Breast epithelium (tissue), 4 donors: ENCODE measurements at regions not wholly inside any gene's neighbourhood (a gene's known extent, or its start where the extent isn't known, plus 50 kb on each side); places are given as distances from the start of the nearest gene placed in this dataset.

Source experiments
- DNase-seq, 2 donors: peaks; one replicate each; pipeline ENCODE4 v3.0.0-alpha.2; 2019; ENCODE audit warnings: low spot score in 2 of 2
- H3K27ac ChIP-seq, 2 donors: fragments of 200-600 bp; sonication (generic) in 1 of 2; one replicate each; pipeline ENCODE4 v1.5.1; 2016 to 2019; ENCODE audit warnings: mild to moderate bottlenecking in 1 of 2
- H3K27me3 ChIP-seq, 2 donors: fragments of 200-600 bp; sonication (generic) in 1 of 2; one replicate each; pipeline versions ENCODE4 v1.5.1 to v1.6.0; 2017 to 2019; ENCODE audit warnings: control low read depth in 1 of 2, mild to moderate bottlenecking in 1 of 2
- H3K36me3 ChIP-seq: fragments of 200-600 bp; one replicate; pipeline ENCODE4 v1.5.1; 2019
- H3K4me1 ChIP-seq, 2 donors: fragments of 200-600 bp; sonication (generic); one replicate each; pipeline ENCODE4 v1.5.1; 2016 to 2019; ENCODE audit warnings: control low read depth in 1 of 2
- H3K4me3 ChIP-seq, 3 donors: fragments of 200-600 bp; sonication (generic); 1 replicate in 2 of 3; 2 replicates in 1 of 3; pipeline ENCODE4 v1.5.1; 2016 to 2019; ENCODE audit warnings: mild to moderate bottlenecking in 3 of 3, moderate library complexity in 2 of 3
- H3K9me3 ChIP-seq, 2 donors: fragments of 200-600 bp; sonication (generic) in 1 of 2; one replicate each; pipeline ENCODE4 v1.5.1; 2016 to 2019; ENCODE audit warnings: control low read depth in 1 of 2
- POLR2A ChIP-seq: fragments of 450-650 bp; IDR thresholded peaks from one replicate; pipeline ENCODE4 v1.6.1; 2016; ENCODE audit warnings: antibody characterized with exemption, mild to moderate bottlenecking, moderate library complexity
- POLR2AphosphoS5 ChIP-seq, 3 donors: sonication (generic); formaldehyde crosslinking; IDR thresholded peaks; one replicate each; pipeline ENCODE4 v1.6.1; 2017; ENCODE audit warnings: antibody characterized with exemption in 3 of 3
- intact Hi-C: fragments of 100-400 bp; cut with DNase I; formaldehyde crosslinking; loops from one replicate; pipeline ENCODE4 v1.15.1; 2023; ENCODE audit warnings: low total_unique reads
- TF ChIP-seq, protein P1 (sequence below), 3 donors: fragments of 450-650 bp; IDR thresholded peaks; one replicate each; pipeline ENCODE4 v1.5.1; 2016 to 2017; ENCODE audit warnings: antibody characterized with exemption in 3 of 3, mild to moderate bottlenecking in 3 of 3, moderate library complexity in 3 of 3

DNA sequence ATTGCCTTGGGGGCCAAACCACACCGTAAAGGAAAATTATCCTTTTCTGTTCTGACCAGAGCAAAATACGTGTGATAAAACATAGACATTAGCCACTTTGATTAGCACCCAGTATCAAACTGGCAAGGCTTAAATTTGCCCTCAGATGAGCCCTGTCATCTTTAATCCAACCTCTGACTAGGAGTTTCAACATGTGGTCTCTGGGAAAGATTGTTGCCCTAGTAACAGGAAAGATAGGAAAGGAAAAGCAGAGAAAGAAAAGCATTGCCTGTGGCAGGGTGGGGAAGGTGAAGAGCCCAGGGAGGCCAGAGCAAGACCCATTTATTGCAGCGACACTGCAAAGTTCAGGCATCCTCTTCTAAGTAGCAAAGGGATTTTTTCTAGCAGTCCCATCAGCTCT lies 181.5 kb upstream of the SCN7A start:
- H3K9me3 ChIP-seq: no peaks in the 10 kb centered on the region
- DNase-seq: no peak
- intact Hi-C loops: no loop called here
- H3K27me3 ChIP-seq: no peaks in the 10 kb centered on the region
- H3K4me3 ChIP-seq: no peak overlapping the region
- no peak overlapping the region for H3K27ac ChIP-seq
- H3K4me1 ChIP-seq: no peaks in the 10 kb centered on the region
- TF ChIP-seq POLR2AphosphoS5 (IDR thresholded peaks at IDR 0.05): no peak
- TF ChIP-seq, protein P1, sequence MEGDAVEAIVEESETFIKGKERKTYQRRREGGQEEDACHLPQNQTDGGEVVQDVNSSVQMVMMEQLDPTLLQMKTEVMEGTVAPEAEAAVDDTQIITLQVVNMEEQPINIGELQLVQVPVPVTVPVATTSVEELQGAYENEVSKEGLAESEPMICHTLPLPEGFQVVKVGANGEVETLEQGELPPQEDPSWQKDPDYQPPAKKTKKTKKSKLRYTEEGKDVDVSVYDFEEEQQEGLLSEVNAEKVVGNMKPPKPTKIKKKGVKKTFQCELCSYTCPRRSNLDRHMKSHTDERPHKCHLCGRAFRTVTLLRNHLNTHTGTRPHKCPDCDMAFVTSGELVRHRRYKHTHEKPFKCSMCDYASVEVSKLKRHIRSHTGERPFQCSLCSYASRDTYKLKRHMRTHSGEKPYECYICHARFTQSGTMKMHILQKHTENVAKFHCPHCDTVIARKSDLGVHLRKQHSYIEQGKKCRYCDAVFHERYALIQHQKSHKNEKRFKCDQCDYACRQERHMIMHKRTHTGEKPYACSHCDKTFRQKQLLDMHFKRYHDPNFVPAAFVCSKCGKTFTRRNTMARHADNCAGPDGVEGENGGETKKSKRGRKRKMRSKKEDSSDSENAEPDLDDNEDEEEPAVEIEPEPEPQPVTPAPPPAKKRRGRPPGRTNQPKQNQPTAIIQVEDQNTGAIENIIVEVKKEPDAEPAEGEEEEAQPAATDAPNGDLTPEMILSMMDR (IDR thresholded peaks at IDR 0.05): no peak
- no peak for TF ChIP-seq POLR2A
- no peaks in the 10 kb centered on the region for H3K36me3 ChIP-seq

- TF ChIP-seq POLR2A: no peak
- no peak for TF ChIP-seq POLR2AphosphoS5 (IDR thresholded peaks at IDR 0.05)
- TF ChIP-seq, protein P1 (IDR thresholded peaks at IDR 0.05): no peak
- Histone ChIP-seq H3K27me3 (no peaks in the 10 kb centered on the region), H3K36me3 (no peaks in the 10 kb centered on the region), H3K27ac (no peak overlapping the region), H3K9me3 (no peaks in the 10 kb centered on the region), H3K4me3 (no peak overlapping the region), H3K4me1 (no peaks in the 10 kb centered on the region)
- DNase-seq: no peak
- intact Hi-C loops: no loop called here
Observed at GRCh38 chr2:166673986-166674385, 179.9 kb upstream of the SCN7A start.

GRCh38 chr2:166671801-166672200 lies 177.8 kb upstream of the SCN7A start:
- intact Hi-C loops: no loop called here
- TF ChIP-seq POLR2AphosphoS5 (IDR thresholded peaks at IDR 0.05) (no peak), POLR2A (no peak)
- TF ChIP-seq, protein P1 (IDR thresholded peaks at IDR 0.05): no peak
- no peak for DNase-seq

DNA sequence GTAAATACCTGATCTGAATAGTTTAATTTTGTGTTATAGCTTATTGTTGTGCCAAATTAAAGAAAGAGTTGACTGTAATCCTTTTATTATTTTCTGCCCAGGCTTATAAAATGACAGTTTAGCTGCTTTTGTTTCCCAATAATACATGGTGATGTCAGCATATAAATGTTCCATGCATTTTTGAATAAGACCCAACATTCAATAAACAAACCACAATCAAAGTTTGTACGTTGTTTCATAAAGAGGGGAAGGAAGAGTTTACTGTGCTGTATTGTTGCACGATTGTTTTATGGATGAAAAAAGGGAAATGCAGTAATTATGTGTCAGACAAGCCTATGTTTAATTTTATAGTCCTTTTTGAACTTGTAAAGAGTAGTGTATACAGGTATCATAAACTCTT lies 177.2 kb upstream of the SCN7A start:
- Histone ChIP-seq H3K27me3 (no peaks in the 10 kb centered on the region), H3K9me3 (no peaks in the 10 kb centered on the region), H3K36me3 (no peaks in the 10 kb centered on the region), H3K4me1 (no peaks in the 10 kb centered on the region), H3K4me3 (no peak overlapping the region), H3K27ac (no peak overlapping the region)
- intact Hi-C loops: no loop called here
- DNase-seq: no peak
- TF ChIP-seq, protein P1 (IDR thresholded peaks at IDR 0.05): no peak
- TF ChIP-seq POLR2AphosphoS5 (IDR thresholded peaks at IDR 0.05): no peak
- TF ChIP-seq POLR2A: no peak

More at GRCh38 chr2:166671801-166672200, 177.8 kb upstream of the SCN7A start:
- no peaks in the 10 kb centered on the region for H3K9me3 ChIP-seq
- no peaks in the 10 kb centered on the region for H3K36me3 ChIP-seq
- H3K4me1 ChIP-seq: no peaks in the 10 kb centered on the region
- no peak overlapping the region for H3K27ac ChIP-seq
- H3K27me3 ChIP-seq: no peaks in the 10 kb centered on the region
- H3K4me3 ChIP-seq: no peak overlapping the region

- no peak for DNase-seq
- intact Hi-C loops: no loop called here
- TF ChIP-seq, protein P1 (IDR thresholded peaks at IDR 0.05): no peak
- TF ChIP-seq POLR2A (no peak), POLR2AphosphoS5 (IDR thresholded peaks at IDR 0.05) (no peak)
- Histone ChIP-seq H3K4me1 (no peaks in the 10 kb centered on the region), H3K27me3 (no peaks in the 10 kb centered on the region), H3K9me3 (no peaks in the 10 kb centered on the region), H3K36me3 (no peaks in the 10 kb centered on the region), H3K27ac (no peak overlapping the region), H3K4me3 (no peak overlapping the region)
Observed at GRCh38 chr2:166665991-166666940, 172.2 kb upstream of the SCN7A start.
